Cardiac muscle cell (in vitro differentiated cells and primary cell): ENCODE measurements at regions not wholly inside any gene's neighbourhood (a gene's known extent, or its start where the extent isn't known, plus 50 kb on each side); places are given as distances from the start of the nearest gene placed in this dataset.

Experiments
- DNase-seq, 2 donors: peaks; one replicate each; pipeline versions ENCODE4 v3.0.0 to v3.0.0-alpha.2; 2010 to 2017; ENCODE audit warnings: low read depth in 1 of 2, low spot score in 1 of 2
- H3K27ac ChIP-seq: fragments of 200-600 bp; sonication (generic); 2 replicates; pipeline ENCODE4 v1.5.1; 2016
- H3K27me3 ChIP-seq: fragments of 200-600 bp; sonication (generic); 2 replicates; pipeline ENCODE4 v1.6.0; 2016; ENCODE audit warnings: control low read depth
- H3K36me3 ChIP-seq: fragments of 200-600 bp; sonication (generic); 2 replicates; pipeline ENCODE4 v1.5.1; 2016; ENCODE audit warnings: control low read depth
- H3K4me1 ChIP-seq: fragments of 200-600 bp; sonication (generic); 2 replicates; pipeline ENCODE4 v1.8.1; 2017; ENCODE audit warnings: low read depth, mild to moderate bottlenecking, mixed run types
- H3K4me3 ChIP-seq: fragments of 200-600 bp; sonication (generic); 2 replicates; pipeline ENCODE4 v1.5.1; 2016; ENCODE audit warnings: mild to moderate bottlenecking
- H3K9me3 ChIP-seq: fragments of 200-600 bp; sonication (generic); 2 replicates; pipeline ENCODE4 v1.5.1; 2017; ENCODE audit warnings: low read depth, mild to moderate bottlenecking, control low read depth
- CTCF ChIP-seq: IDR thresholded peaks from 2 replicates; pipeline ENCODE4 v1.5.1; 2012; ENCODE audit warnings: low read depth, mild to moderate bottlenecking, low read length

GRCh38 chr5:155181542-155181941 is 168.0 kb downstream of the KIF4B start:
- H3K4me3 ChIP-seq = no peak overlapping the region
- H3K4me1 ChIP-seq = no peaks in the 10 kb centered on the region
- no peaks in the 10 kb centered on the region for H3K27me3 ChIP-seq
- TF ChIP-seq CTCF = no peak
- DNase-seq = no peak
- no peaks in the 10 kb centered on the region for H3K36me3 ChIP-seq
- no peaks in the 10 kb centered on the region for H3K9me3 ChIP-seq
- H3K27ac ChIP-seq = no peak overlapping the region

- peaks cover 14% of the 10 kb centered on the region for H3K4me1 ChIP-seq
- H3K27me3 ChIP-seq = no peaks in the 10 kb centered on the region
- no peak overlapping the region for H3K4me3 ChIP-seq
- no peak for TF ChIP-seq CTCF
- H3K36me3 ChIP-seq = no peaks in the 10 kb centered on the region
- DNase-seq = no peak
- H3K27ac ChIP-seq = no peak overlapping the region
- no peaks in the 10 kb centered on the region for H3K9me3 ChIP-seq
These were observed 175.9 kb downstream of the KIF4B start for GRCh38 chr5:155189476-155189875.

GRCh38 chr5:155189981-155190380 is 176.4 kb downstream of the KIF4B start:
- Histone ChIP-seq H3K9me3 (no peaks in the 10 kb centered on the region), H3K27me3 (no peaks in the 10 kb centered on the region), H3K4me1 (peaks cover 16% of the 10 kb centered on the region), H3K27ac (no peak overlapping the region), H3K4me3 (no peak overlapping the region), H3K36me3 (no peaks in the 10 kb centered on the region)
- DNase-seq = no peak
- TF ChIP-seq CTCF = no peak

GRCh38 chr5:155193029-155193428 is 179.5 kb downstream of the KIF4B start:
- Histone ChIP-seq H3K36me3 (no peaks in the 10 kb centered on the region), H3K4me3 (no peak overlapping the region), H3K9me3 (no peaks in the 10 kb centered on the region), H3K27ac (no peak overlapping the region), H3K4me1 (peaks cover 16% of the 10 kb centered on the region), H3K27me3 (no peaks in the 10 kb centered on the region)
- TF ChIP-seq CTCF = no peak
- DNase-seq = no peak

- peak in 1 of 2 donors; percentile 68 for DNase-seq
- H3K9me3 ChIP-seq = no peaks in the 10 kb centered on the region
- H3K4me1 ChIP-seq = peaks cover 16% of the 10 kb centered on the region
- no peaks in the 10 kb centered on the region for H3K36me3 ChIP-seq
- no peak overlapping the region for H3K4me3 ChIP-seq
- H3K27me3 ChIP-seq = no peaks in the 10 kb centered on the region
- peak overlapping the region; percentile 65 for H3K27ac ChIP-seq
- TF ChIP-seq CTCF = no peak
These were observed 180.0 kb downstream of the KIF4B start for GRCh38 chr5:155193483-155194107.

GRCh38 chr5:155200608-155201007 is 187.1 kb downstream of the KIF4B start:
- H3K4me1 ChIP-seq = no peaks in the 10 kb centered on the region
- H3K27me3 ChIP-seq = no peaks in the 10 kb centered on the region
- H3K36me3 ChIP-seq = no peaks in the 10 kb centered on the region
- H3K27ac ChIP-seq = no peak overlapping the region
- H3K4me3 ChIP-seq = no peak overlapping the region
- TF ChIP-seq CTCF = no peak
- no peak for DNase-seq
- H3K9me3 ChIP-seq = no peaks in the 10 kb centered on the region
